HUDEP-2 (cell line): ENCODE measurements at regions not wholly inside any gene's neighbourhood (a gene's known extent, or its start where the extent isn't known, plus 50 kb on each side); places are given as distances from the start of the nearest gene placed in this dataset.

ENCODE experiments used
- DNase-seq, 76 experiments: peaks; one replicate each; lab custom pipeline; 2025; ENCODE audit not compliant: unreplicated experiment in 76 of 76; lab: John Stamatoyannopoulos, UW

- DNase-seq = peak in 4 of 76 experiments; percentile 2 to 43 (median 26)
Measured at GRCh38 chr18:67072791-67073190, 443.7 kb downstream of the DSEL start.

DNA sequence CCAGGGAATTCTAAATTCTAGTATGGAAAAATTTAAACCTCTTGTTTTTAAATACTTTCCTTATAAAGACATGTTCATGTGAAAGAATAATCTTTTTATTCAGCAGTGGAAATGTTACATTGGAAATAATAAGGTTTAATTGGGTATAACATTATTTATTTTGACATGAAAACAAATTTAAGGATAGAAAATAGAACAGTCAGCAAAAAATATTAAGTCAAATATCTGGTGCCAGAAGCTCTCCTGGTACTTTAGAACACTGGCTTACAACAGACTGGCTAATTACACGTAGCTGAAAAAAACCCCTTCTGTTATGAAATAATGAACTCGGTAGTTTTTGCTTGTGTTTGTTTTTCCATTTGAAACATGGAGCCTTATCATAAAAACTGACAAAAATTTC, 447.9 kb downstream of the DSEL start:
- no peak for DNase-seq

GRCh38 chr18:67047334-67047733, 443.4 kb upstream of the CDH19 start:
- DNase-seq = no peak

GRCh38 chr18:67043276-67043675, 439.4 kb upstream of the CDH19 start:
- DNase-seq = no peak

GRCh38 chr18:67041334-67041733, 437.4 kb upstream of the CDH19 start:
- no peak for DNase-seq

DNA sequence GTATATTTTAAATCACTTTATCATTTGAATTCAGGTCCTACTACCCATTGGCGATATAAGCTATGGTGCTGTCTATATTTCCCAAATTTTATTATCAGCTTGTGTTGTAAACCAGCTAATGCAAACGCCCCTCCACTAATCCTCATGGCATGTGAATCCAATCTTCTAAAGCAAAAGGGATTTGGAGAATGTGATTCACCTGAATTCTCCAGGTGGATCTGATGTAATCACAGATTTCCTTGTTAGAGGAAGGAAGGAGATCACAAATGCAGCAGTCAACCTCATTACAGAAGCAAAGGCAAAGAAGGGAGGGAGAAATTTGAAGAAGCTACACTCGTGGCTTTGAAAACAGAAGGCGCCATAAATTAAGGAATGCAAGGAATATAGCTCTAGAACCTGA, 431.1 kb upstream of the CDH19 start:
- no peak for DNase-seq

GRCh38 chr18:67023059-67023458, 419.2 kb upstream of the CDH19 start:
- DNase-seq = no peak

DNA sequence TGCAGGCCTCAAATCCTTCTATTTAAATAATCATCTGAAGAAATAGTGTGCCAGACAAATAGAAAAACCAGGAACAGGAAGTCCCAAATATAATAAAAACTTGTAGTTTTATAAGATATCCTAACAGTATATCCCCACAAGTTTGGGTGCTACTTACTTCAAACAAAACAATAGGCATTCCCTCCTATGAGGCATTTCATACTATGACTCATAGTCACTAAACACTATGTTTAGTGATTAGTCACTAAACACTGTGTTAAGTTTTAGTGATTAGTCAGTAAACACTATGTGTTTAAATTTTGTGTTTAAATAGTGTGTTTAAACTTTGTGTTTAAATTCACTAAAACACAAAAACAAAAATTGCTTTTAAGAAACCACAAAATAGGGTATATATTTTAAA, 407.0 kb upstream of the CDH19 start:
- DNase-seq = no peak

DNA sequence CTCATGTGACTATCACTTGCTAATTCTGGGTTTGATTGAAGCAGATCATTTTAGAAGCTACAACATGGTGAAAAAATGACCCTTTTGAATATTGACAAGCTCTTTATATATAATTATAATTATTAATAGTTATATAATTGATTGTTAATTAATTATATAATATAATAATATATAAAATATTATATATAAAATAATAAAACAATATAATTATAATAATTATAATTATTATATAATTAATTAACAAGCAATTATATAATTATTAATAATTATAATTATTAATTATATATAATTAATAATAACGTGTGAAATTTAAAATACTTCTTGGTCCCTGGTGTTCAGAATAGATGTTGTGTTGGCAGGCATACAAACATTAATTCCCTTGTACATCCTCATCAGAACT, 404.1 kb upstream of the CDH19 start:
- no peak for DNase-seq

- DNase-seq = no peak
Measured at GRCh38 chr18:67007085-67007484, 403.2 kb upstream of the CDH19 start.

DNA sequence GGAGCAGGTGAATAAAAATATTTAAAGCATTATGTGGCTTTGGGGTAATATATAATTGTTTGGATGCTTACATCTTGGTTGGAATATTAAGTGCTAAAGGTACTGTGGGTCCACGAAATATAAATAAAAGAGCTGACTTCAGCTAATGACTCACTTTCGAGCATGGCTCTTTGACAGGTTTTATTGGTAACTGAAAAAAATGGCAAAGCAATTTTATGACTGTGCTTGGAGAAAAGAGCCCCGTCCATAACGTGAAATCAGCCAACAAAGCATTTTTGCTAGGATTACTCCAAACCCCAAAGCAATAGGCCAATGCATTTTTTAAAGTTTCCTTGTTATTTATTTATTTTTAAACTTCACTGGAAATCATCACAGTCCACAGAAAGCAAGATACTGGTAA, 397.2 kb upstream of the CDH19 start:
- no peak for DNase-seq

DNA sequence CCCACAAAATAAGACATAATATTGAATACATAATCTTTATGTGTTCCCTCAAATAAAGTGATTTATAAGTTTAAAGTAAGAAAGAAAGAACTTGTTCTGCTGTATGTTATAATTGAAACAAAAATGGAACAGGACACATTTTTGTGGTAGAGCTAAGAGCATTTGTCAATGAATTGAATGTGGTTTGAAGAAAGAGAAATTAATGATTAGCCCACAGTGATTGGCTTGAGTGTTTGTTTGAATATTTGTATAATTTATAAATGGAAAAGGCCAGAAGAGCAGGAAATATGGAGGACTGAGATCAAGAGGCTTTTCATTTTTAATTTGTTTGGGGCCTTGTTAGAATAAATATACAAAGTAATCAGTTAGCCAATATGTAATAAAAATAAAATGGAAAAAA, 395.1 kb upstream of the CDH19 start:
- DNase-seq = no peak

GRCh38 chr18:66995270-66995669, 391.4 kb upstream of the CDH19 start:
- no peak for DNase-seq

- DNase-seq = no peak
Measured at GRCh38 chr18:66994790-66995189, 390.9 kb upstream of the CDH19 start.

DNA sequence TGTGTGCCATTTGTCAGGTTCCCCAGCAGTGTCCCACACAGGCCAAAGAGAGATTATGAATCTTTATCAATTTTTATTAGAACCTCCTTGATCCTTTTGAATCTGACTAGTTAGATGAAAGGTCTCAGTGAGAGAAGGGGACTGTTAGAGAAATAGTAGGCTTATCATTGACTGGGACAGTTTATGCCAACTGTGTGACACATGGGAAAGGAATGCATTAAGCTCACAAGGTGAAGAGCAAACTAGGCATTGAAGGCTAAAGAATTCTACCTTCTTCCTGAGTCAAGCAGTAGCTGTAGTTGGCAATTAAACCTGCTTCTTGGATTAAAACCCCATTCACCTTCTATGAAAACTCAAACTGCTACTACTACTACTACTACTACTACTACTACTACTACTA, 389.6 kb upstream of the CDH19 start:
- no peak for DNase-seq

DNA sequence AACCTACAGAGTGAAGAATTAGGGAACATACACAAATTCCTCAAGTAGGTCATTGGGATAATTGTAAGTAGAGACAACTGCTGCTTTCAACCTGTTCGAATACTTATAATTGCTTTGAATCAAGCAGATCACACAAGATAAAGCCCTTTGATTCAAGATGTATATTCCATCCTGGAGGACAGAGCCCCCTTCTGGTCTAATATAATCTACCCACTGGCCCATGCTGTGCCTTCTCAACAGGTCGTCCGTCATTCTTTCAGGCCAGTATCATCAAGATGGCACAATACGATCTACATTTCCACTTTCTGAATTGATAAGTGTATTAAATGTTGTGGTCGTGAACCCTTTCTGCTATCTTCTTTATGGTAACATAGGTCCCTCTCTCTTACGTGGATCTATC, 387.0 kb upstream of the CDH19 start:
- no peak for DNase-seq

DNA sequence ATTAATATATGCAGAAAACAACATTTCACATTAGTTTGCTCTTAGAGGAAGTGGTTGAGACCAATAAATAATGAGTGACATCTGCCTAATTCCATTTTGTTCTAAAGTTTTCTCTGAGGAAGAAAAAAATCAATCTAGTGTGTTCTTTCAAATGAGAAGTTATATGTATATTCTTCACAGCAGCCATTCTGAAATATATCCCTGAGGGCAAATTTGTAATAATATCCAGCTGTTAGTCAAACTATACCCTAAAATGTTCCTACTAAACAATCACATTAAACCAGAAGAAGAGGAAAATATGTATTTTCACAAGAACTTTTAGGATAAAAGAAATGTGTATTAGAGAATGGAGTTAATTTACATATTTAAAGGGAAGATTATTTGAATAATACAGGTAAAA, 375.1 kb upstream of the CDH19 start:
- no peak for DNase-seq

GRCh38 chr18:66972681-66973080, 368.8 kb upstream of the CDH19 start:
- DNase-seq = no peak

DNA sequence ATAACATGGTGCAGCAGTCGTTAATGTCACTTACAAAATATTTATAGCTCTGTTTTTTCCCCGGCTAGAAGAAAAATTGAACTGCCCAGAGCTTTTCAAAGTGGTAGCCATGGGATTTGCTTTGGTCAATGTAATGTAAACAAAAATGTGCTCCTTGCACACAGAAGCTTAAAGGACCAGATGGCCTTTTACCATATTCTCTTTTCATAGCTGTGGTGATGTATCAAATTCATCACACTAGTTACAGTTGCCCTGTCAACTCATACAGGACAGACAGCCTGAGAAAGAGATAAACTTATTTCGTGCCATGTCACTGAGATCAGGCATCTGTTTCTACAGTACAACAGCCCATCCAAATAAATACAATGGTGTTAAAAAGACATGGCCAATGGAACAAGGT, 368.1 kb upstream of the CDH19 start:
- DNase-seq = no peak

DNA sequence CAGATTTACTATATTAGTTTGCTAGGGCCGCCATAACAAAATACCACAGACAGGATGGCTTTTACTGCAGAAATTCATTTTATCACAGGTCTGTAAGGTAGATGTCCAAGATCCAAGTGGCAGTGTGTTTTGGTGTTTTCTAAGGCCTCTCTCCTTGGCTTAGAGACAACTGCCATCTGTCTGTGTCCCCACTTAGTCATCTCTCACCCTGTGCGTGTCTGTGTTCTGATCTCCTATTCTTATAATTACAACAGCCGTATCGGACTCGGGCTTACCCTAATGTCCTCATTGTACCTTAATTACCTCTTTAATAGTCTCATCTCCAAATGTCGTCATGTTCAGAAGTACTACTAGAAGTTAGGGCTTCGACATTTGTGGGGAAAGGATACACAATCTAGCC, 362.3 kb upstream of the CDH19 start:
- DNase-seq = no peak

DNA sequence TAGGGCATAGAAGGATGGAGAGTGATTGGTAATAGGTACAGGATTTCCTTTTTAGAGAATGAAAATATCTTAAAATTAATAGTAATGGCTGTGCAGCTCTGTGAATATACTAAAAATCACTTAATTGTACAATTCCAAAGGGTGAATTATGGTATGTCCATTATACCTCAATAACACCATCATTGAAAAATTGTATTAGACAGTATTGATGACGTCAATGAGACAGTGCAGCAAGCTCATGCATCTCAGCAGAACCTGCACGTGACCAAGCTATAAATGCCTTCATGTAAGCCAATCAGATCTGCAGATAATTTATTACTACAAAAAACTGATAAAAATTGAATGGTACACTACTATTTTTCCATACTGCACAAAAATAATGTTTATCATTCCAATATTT, 354.4 kb upstream of the CDH19 start:
- DNase-seq = no peak

- DNase-seq = no peak
Measured at GRCh38 chr18:66951750-66952149, 347.9 kb upstream of the CDH19 start.

- no peak for DNase-seq
Measured at GRCh38 chr18:66949419-66949818, 345.5 kb upstream of the CDH19 start.

GRCh38 chr18:66937546-66937945, 333.7 kb upstream of the CDH19 start:
- DNase-seq = no peak
